Liver (tissue), 8 donors: ENCODE measurements at regions not wholly inside any gene's neighbourhood (a gene's known extent, or its start where the extent isn't known, plus 50 kb on each side); places are given as distances from the start of the nearest gene placed in this dataset.

ENCODE experiments used
- DNase-seq: peaks from one replicate; pipeline ENCODE4 v3.0.0-alpha.2; 2017; ENCODE audit warnings: low spot score
- H3K27ac ChIP-seq, 2 donors: one replicate each; pipeline ENCODE4 v1.7.0; 2013; ENCODE audit warnings: inconsistent platforms in 2 of 2, low read length in 2 of 2, control low read depth in 1 of 2, low read depth in 1 of 2, mild to moderate bottlenecking in 1 of 2
- H3K27me3 ChIP-seq, 4 donors: one replicate each; pipeline versions ENCODE4 v1.6.1 to v1.7.0; 2013; ENCODE audit warnings: low read length in 3 of 4, inconsistent platforms in 1 of 4, mild to moderate bottlenecking in 1 of 4, moderate library complexity in 1 of 4; ENCODE audit not compliant: control insufficient read depth in 4 of 4, insufficient read depth in 4 of 4
- H3K36me3 ChIP-seq, 4 donors: one replicate each; pipeline versions ENCODE4 v1.6.1 to v1.7.0; 2013; ENCODE audit warnings: low read length in 3 of 4, mild to moderate bottlenecking in 3 of 4, low read depth in 1 of 4, moderate library complexity in 1 of 4; ENCODE audit not compliant: control insufficient read depth in 4 of 4, insufficient read depth in 3 of 4
- H3K4me1 ChIP-seq, 4 donors: one replicate each; pipeline versions ENCODE4 v1.6.1 to v1.7.0; 2013; ENCODE audit warnings: low read length in 3 of 4, mild to moderate bottlenecking in 3 of 4, moderate library complexity in 1 of 4; ENCODE audit not compliant: control insufficient read depth in 4 of 4, insufficient read depth in 4 of 4
- H3K4me3 ChIP-seq, 3 donors: one replicate each; pipeline versions ENCODE4 v1.6.1 to v1.7.0; 2013; ENCODE audit warnings: low read length in 3 of 3, control low read depth in 1 of 3, low read depth in 1 of 3, mild to moderate bottlenecking in 1 of 3
- H3K9ac ChIP-seq, 2 donors: one replicate each; pipeline ENCODE4 v1.7.0; 2013; ENCODE audit warnings: low read length in 2 of 2, mild to moderate bottlenecking in 2 of 2, moderate library complexity in 2 of 2, control low read depth in 1 of 2, low read depth in 1 of 2
- H3K9me3 ChIP-seq, 4 donors: one replicate each; pipeline versions ENCODE4 v1.6.1 to v1.7.0; 2013; ENCODE audit warnings: low read length in 3 of 4; ENCODE audit not compliant: control insufficient read depth in 4 of 4
- FOXA2 ChIP-seq: IDR thresholded peaks from 2 replicates; pipeline ENCODE4 v1.6.1; 2016; ENCODE audit warnings: antibody characterized with exemption
- GABPA ChIP-seq, 2 donors: IDR thresholded peaks in 1 of 2; conservative IDR thresholded peaks in 1 of 2; 2 replicates each; pipeline ENCODE4 v1.6.1; 2016; ENCODE audit warnings: antibody characterized with exemption in 2 of 2, mild to moderate bottlenecking in 1 of 2, moderate library complexity in 1 of 2
- HNF4A ChIP-seq, 2 donors: conservative IDR thresholded peaks; 2 replicates each; pipeline ENCODE4 v1.6.1; 2016; ENCODE audit warnings: antibody characterized with exemption in 2 of 2, mild to moderate bottlenecking in 2 of 2
- HNF4G ChIP-seq: IDR thresholded peaks from 2 replicates; pipeline ENCODE4 v1.6.1; 2016; ENCODE audit warnings: antibody characterized with exemption
- JUND ChIP-seq, 2 donors: IDR thresholded peaks; 2 replicates each; pipeline ENCODE4 v1.6.1; 2016; ENCODE audit warnings: antibody characterized with exemption in 2 of 2
- NR2F2 ChIP-seq: IDR thresholded peaks from 2 replicates; pipeline ENCODE4 v1.6.1; 2016; ENCODE audit warnings: antibody characterized with exemption
- RAD21 ChIP-seq, 2 donors: IDR thresholded peaks; 2 replicates each; pipeline ENCODE4 v1.6.1; 2016; ENCODE audit warnings: antibody characterized with exemption in 2 of 2, mild to moderate bottlenecking in 2 of 2
- RXRA ChIP-seq, 2 donors: IDR thresholded peaks; 2 replicates each; pipeline ENCODE4 v1.6.1; 2017 to 2018; ENCODE audit warnings: antibody characterized with exemption in 2 of 2, mild to moderate bottlenecking in 1 of 2
- SP1 ChIP-seq: IDR thresholded peaks from 2 replicates; pipeline ENCODE4 v1.6.1; 2018; ENCODE audit warnings: antibody characterized with exemption, mild to moderate bottlenecking
- TAF1 ChIP-seq: conservative IDR thresholded peaks from 2 replicates; pipeline ENCODE4 v1.6.1; 2016; ENCODE audit warnings: antibody characterized with exemption, mild to moderate bottlenecking
- WGBS: extraction: QIAGEN DNeasy Blood & Tissue Kit; methylation state at CpG from one replicate; pipeline ENCODE4 v1.1.7; 2013; 5-methylcytosine and 5-hydroxymethylcytosine counted together
- TF ChIP-seq, protein P1 (sequence below): IDR thresholded peaks from 2 replicates; pipeline ENCODE4 v1.6.1; 2016; ENCODE audit warnings: antibody characterized with exemption
- TF ChIP-seq, protein P2 (sequence below): fragments of 150-350 bp; IDR thresholded peaks from 2 replicates; pipeline ENCODE4 v1.5.1; 2017; ENCODE audit warnings: improper control_type of control experiment, low read depth, low read length; ENCODE audit not compliant: missing input control
- TF ChIP-seq, protein P3 (sequence below): IDR thresholded peaks from 2 replicates; pipeline ENCODE4 v1.6.1; 2016; ENCODE audit warnings: antibody characterized with exemption, mild to moderate bottlenecking
- TF ChIP-seq, protein P4 (sequence below): IDR thresholded peaks from 2 replicates; pipeline ENCODE4 v1.6.1; 2016; ENCODE audit warnings: antibody characterized with exemption
- donor health status: healthy.
- donor health status: healthy.
- donor health status: healthy.
- donor health status: healthy.
- donor health status: healthy.

DNA sequence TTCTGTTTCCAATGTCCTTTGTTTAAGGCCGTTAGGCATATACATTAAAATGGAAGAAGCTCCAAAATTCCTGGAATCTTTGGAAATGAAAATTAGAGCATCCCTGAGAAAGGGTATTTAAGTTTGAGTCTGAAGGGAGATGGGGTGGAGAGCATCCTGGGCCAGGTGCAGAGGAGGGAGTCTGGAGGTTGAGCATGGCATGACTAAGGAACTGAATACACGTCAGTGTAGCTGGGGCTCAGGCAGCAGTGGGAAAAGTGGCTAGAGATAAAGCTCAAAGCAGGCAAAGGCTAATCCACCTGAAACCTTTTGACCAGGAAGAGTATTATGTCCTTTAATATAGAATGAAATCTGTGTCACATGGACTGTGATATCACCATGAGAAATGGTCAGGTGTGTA lies 669.0 kb upstream of the RBFOX1 start:
- no peak for DNase-seq
- Histone ChIP-seq H3K36me3 (no peaks in the 10 kb centered on the region), H3K9ac (no peak overlapping the region), H3K27me3 (no peaks in the 10 kb centered on the region), H3K4me3 (no peak overlapping the region), H3K27ac (no peak overlapping the region), H3K9me3 (no peaks in the 10 kb centered on the region), H3K4me1 (no peaks in the 10 kb centered on the region)
- TF ChIP-seq, protein P1, sequence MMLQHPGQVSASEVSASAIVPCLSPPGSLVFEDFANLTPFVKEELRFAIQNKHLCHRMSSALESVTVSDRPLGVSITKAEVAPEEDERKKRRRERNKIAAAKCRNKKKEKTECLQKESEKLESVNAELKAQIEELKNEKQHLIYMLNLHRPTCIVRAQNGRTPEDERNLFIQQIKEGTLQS: no peak
- TF ChIP-seq HNF4G (no peak), FOXA2 (no peak), TAF1 (no peak), GABPA (IDR thresholded peaks at IDR 0.05 in 1 of 2, conservative IDR thresholded peaks at IDR 0.05 in 1 of 2) (no peak), SP1 (no peak), JUND (IDR thresholded peaks at IDR 0.05) (no peak), HNF4A (conservative IDR thresholded peaks at IDR 0.05) (no peak), NR2F2 (no peak), RXRA (IDR thresholded peaks at IDR 0.05) (no peak)
- TF ChIP-seq, protein P2, sequence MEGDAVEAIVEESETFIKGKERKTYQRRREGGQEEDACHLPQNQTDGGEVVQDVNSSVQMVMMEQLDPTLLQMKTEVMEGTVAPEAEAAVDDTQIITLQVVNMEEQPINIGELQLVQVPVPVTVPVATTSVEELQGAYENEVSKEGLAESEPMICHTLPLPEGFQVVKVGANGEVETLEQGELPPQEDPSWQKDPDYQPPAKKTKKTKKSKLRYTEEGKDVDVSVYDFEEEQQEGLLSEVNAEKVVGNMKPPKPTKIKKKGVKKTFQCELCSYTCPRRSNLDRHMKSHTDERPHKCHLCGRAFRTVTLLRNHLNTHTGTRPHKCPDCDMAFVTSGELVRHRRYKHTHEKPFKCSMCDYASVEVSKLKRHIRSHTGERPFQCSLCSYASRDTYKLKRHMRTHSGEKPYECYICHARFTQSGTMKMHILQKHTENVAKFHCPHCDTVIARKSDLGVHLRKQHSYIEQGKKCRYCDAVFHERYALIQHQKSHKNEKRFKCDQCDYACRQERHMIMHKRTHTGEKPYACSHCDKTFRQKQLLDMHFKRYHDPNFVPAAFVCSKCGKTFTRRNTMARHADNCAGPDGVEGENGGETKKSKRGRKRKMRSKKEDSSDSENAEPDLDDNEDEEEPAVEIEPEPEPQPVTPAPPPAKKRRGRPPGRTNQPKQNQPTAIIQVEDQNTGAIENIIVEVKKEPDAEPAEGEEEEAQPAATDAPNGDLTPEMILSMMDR: no peak
- TF ChIP-seq, protein P3, sequence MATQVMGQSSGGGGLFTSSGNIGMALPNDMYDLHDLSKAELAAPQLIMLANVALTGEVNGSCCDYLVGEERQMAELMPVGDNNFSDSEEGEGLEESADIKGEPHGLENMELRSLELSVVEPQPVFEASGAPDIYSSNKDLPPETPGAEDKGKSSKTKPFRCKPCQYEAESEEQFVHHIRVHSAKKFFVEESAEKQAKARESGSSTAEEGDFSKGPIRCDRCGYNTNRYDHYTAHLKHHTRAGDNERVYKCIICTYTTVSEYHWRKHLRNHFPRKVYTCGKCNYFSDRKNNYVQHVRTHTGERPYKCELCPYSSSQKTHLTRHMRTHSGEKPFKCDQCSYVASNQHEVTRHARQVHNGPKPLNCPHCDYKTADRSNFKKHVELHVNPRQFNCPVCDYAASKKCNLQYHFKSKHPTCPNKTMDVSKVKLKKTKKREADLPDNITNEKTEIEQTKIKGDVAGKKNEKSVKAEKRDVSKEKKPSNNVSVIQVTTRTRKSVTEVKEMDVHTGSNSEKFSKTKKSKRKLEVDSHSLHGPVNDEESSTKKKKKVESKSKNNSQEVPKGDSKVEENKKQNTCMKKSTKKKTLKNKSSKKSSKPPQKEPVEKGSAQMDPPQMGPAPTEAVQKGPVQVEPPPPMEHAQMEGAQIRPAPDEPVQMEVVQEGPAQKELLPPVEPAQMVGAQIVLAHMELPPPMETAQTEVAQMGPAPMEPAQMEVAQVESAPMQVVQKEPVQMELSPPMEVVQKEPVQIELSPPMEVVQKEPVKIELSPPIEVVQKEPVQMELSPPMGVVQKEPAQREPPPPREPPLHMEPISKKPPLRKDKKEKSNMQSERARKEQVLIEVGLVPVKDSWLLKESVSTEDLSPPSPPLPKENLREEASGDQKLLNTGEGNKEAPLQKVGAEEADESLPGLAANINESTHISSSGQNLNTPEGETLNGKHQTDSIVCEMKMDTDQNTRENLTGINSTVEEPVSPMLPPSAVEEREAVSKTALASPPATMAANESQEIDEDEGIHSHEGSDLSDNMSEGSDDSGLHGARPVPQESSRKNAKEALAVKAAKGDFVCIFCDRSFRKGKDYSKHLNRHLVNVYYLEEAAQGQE: no peak
- TF ChIP-seq, protein P4, sequence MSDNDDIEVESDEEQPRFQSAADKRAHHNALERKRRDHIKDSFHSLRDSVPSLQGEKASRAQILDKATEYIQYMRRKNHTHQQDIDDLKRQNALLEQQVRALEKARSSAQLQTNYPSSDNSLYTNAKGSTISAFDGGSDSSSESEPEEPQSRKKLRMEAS: no peak
- 35% methylated on average over 2 of the region's 2 CpGs for WGBS

DNA sequence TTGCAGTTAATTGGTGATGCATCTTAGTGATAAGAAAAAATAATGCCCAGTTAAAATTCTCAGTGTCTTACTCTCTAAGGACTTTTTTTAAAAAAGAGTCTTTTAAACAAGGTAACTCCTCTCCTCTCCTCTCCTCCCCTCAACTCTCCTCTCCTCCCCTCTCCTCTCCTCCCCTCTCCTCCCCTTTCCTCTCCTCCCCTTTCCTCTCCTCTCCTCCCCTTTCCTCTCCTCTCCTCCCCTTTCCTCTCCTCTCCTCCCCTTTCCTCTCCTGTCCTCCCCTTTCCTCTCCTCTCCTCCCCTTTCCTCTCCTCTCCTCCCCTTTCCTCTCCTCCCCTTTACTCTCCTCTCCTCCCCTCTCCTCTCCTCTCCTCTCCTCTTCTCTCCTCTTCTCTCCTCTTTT lies 675.9 kb upstream of the RBFOX1 start:
- H3K9ac ChIP-seq: no peak overlapping the region
- no peak overlapping the region for H3K4me3 ChIP-seq
- H3K4me1 ChIP-seq: no peaks in the 10 kb centered on the region
- no peak for DNase-seq
- H3K9me3 ChIP-seq: no peaks in the 10 kb centered on the region
- TF ChIP-seq, protein P1: no peak
- peaks cover 0 to 2% (median 0%) of the 10 kb centered on the region in 4 donors for H3K27me3 ChIP-seq
- H3K36me3 ChIP-seq: no peaks in the 10 kb centered on the region
- no peak overlapping the region for H3K27ac ChIP-seq

DNA sequence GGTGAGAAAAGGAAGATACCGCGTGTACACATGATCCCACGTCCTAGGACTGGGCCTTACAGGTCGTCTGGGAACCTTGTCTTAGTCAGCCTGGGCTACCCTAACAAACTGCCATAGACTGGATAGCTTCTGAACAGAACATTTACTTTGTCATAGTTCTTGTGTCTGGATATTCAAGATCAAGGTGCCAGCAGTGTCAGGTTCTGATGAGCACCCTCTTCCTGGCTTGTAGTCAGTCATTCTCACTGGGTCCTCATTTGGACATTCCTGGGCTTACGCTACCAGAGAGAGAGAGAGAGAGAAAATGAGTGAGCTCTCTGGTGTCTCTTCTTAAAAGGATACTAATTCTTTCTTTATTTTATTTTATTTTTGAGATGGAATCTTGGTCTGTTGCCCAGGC lies 685.8 kb upstream of the RBFOX1 start:
- WGBS: 70% methylated on average over 5 of the region's 5 CpGs
- no peaks in the 10 kb centered on the region for H3K9me3 ChIP-seq
- H3K4me1 ChIP-seq: no peaks in the 10 kb centered on the region
- no peak overlapping the region for H3K4me3 ChIP-seq
- H3K9ac ChIP-seq: no peak overlapping the region
- peaks cover 0 to 8% (median 0%) of the 10 kb centered on the region in 4 donors for H3K27me3 ChIP-seq
- H3K36me3 ChIP-seq: no peaks in the 10 kb centered on the region
- TF ChIP-seq, protein P3: no peak
- no peak for TF ChIP-seq NR2F2
- TF ChIP-seq HNF4A (conservative IDR thresholded peaks at IDR 0.05): no peak
- no peak for TF ChIP-seq RAD21 (IDR thresholded peaks at IDR 0.05)
- no peak for TF ChIP-seq GABPA (IDR thresholded peaks at IDR 0.05 in 1 of 2, conservative IDR thresholded peaks at IDR 0.05 in 1 of 2)
- TF ChIP-seq, protein P1: no peak
- TF ChIP-seq, protein P4: no peak
- no peak for TF ChIP-seq TAF1
- no peak for DNase-seq
- H3K27ac ChIP-seq: no peak overlapping the region
